NCI-H82 treated with DMSO at 0.1 percent for 48 hours (cell line): ENCODE measurements at regions not wholly inside any gene's neighbourhood (a gene's known extent, or its start where the extent isn't known, plus 50 kb on each side); places are given as distances from the start of the nearest gene placed in this dataset.

ENCODE experiments used
- DNase-seq: peaks from one replicate; lab custom pipeline; 2025; ENCODE audit not compliant: unreplicated experiment; lab: John Stamatoyannopoulos, UW

DNA sequence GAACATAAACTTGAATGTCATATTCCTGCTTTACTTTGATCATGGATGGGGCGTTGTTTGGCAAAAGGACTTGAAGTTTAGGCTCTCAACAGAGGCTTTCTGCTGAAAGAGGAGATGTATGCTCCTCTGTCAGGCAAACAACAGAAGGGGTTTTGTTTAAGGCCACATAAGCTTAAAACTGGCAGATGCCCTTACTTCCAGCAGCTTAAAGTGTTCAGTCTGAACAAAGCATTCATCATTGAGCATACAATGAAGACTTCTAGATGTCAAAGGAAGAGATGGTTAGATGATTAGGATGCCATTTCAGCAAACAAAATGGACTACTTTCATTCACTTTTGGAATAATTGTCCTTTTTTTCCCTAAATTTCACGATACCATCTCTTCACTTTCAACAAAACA, 484.5 kb downstream of the SLITRK6 start:
- DNase-seq: peak; percentile 90

GRCh38 chr13:85313761-85314503, 485.3 kb downstream of the SLITRK6 start:
- DNase-seq: peak; percentile 47

DNA sequence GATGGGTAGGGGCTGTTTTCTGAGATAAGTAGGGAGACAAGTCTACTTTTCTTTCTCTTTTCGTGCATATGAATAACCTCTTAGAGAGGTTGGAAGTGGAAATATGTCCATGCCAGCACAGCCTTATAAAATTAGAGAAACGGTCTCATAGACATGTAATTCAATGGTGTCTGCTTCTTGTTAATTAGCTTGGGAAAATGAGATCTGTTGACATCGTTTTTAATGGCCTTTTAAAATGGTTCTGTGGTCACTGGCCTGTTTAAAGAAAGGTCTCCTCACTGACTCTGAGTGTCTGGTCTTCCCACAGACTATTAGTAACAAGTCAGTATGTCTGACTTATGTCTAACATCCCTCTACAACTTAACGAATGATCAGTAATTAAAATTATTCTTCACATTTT, 487.1 kb downstream of the SLITRK6 start:
- DNase-seq: no peak

- DNase-seq: no peak
Measured at GRCh38 chr13:85303630-85304029, 495.6 kb downstream of the SLITRK6 start.

GRCh38 chr13:85298387-85298924, 500.8 kb downstream of the SLITRK6 start:
- no peak for DNase-seq

- no peak for DNase-seq
Measured at GRCh38 chr13:85288698-85289097, 510.5 kb downstream of the SLITRK6 start.

DNA sequence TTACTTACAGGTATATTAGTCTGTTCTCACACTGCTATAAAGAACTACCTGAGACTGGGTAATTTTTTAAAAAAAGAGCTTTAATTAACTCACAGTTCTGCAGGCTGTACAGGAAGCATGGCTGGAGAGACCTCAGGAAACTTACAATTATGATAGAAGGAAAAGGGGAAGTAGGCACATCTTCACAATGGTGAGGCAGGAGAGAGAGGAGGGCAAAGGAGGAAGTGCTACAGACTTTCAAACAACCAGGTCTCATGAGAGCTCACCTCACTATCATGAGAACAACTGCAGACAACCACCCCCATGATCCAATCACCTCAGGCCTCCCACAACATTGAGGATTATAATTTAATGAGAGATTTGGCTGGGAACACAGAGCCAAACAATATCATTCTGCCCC, 511.7 kb downstream of the SLITRK6 start:
- DNase-seq: no peak

DNA sequence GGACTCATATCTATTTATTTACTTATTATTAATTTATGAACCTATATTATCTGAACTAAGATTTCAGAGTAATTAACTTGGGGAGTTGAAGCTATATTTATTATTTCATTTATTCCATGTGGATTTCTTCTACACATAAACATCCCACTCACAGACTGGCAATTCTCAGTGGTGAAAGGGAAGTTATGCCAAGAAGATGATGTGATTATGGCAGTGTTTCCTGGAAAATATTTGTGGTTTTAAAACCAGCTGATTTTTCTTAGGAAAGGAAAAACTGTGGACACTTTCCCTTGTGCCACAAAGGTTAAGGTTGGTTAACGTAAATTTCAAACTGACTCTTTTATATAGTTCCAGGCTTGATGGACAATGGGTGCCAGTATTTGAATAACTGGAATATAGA, 513.1 kb downstream of the SLITRK6 start:
- DNase-seq: no peak

- DNase-seq: no peak
Measured at GRCh38 chr13:85284349-85284748, 514.9 kb downstream of the SLITRK6 start.

DNA sequence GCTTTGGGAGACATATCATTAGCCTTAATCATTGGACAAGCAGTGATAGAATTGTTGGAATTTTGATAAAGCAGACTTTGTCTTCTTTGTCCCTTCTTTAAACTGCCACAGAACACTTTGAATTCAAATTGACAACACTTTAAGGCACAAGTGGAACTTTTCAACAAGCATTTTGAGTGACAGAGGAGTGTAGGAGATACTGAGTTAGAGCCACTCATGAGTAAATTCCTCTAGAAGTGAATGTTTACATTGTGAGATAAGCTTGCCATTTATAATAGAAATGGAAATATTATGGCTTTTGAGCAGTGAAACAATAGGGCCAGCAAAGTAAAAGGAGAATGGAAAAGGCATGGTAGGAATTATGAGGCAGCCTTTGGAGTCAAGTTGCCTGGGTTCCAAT, 515.8 kb downstream of the SLITRK6 start:
- DNase-seq: no peak

- no peak for DNase-seq
Measured at GRCh38 chr13:85282876-85283275, 516.3 kb downstream of the SLITRK6 start.

DNA sequence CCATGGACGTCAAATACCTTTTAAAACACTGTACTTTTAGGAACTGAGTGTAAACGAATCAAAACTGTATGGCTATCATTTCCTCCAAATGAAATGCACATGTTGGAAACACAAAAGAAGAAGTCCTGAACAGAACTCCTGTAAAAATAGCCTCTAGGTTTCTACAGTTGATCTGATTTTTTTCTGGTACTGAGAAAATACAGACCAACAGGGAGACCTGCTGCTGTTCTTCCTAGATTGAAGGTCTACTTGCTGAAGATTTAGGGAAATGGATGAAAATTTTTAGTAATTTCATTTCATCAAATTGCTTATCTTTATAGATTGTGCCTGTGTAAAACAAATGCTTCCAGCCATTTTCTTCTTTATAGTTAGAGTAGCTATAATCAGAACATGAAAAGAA, 520.4 kb downstream of the SLITRK6 start:
- no peak for DNase-seq

DNA sequence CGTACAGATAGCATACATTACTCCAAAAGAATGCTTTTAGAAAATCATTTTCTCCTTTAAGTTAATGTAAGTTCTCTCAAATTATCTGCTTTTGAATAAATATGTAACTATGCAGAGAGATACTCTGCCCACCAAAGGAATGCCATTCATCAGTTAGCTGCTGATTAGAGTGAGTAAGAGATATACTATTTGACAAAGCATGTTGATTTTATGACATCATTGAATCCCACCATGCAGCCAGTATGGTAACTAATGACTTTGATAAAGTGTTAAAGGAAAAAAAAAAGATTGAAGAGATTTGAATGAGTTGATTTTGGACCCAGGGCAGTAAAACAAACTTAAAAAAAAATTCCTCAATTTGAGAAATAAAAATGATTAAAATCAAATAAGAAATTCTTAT, 521.5 kb downstream of the SLITRK6 start:
- no peak for DNase-seq

- no peak for DNase-seq
Measured at GRCh38 chr13:85266771-85267170, 532.4 kb downstream of the SLITRK6 start.

GRCh38 chr13:85266331-85266730, 532.9 kb downstream of the SLITRK6 start:
- no peak for DNase-seq

DNA sequence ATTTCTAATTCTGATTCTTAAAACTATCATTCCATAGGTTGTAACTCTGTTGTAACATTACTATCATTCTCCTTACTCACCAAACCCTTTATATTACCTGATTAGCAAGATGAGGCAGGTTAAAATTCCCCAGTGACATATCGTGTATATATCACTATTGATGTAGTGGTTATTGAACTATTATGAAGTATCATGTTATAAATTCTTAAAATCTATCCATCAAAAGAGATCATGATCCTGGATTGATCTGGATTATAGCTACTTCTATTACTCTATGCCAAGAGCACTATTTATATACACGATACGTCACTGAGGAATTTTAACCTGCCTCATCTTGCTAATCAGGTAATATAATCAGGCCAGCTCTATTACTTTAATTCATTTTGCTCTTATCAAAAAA, 533.9 kb downstream of the SLITRK6 start:
- no peak for DNase-seq

- no peak for DNase-seq
Measured at GRCh38 chr13:85262499-85262898, 536.7 kb downstream of the SLITRK6 start.

- peak; percentile 22 for DNase-seq
Measured at GRCh38 chr13:85261757-85262346, 537.4 kb downstream of the SLITRK6 start.

DNA sequence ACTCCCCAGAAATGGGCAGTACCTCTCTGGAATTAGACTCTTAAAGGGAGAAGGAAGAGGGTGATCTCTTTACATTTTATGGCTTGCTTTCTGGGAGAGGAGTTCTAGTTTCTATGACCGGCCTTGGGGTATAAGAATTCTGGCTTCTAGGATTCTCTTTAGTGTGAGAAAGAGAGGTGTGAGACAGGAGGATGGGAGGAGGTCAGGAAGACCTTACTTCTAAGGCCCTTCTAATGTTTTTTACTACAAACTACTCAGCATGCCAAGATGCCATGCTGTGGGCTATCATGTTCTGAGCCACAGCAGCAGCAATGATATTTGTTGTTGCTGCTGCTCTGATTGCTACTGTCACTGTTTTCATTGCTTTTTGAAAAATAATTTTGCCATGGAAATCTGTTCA, 538.3 kb downstream of the SLITRK6 start:
- no peak for DNase-seq

GRCh38 chr13:85255978-85256377, 543.2 kb downstream of the SLITRK6 start:
- no peak for DNase-seq

GRCh38 chr13:85254641-85255040, 544.6 kb downstream of the SLITRK6 start:
- DNase-seq: no peak

GRCh38 chr13:85249151-85249550, 550.1 kb downstream of the SLITRK6 start:
- no peak for DNase-seq

DNA sequence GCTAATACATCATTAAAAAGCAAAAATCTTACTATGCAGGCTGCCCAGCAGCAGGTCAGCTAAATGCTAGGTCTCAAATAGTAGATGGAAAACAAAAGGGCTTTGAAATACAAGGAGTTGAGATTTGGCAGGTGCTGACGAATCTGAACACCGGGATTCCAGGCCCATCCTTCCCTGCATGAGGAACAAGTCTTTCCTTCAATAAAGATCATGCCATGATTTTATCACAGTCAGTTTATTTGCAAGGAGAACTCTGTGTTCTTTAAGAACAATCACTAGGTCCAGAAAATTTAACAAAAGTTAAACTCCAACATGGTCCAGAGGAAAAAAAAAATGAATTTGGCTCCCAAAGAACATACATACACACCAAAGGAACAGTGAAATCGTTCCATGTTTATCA, 551.4 kb downstream of the SLITRK6 start:
- DNase-seq: no peak
